Natural killer cell (primary cell): ENCODE measurements at regions not wholly inside any gene's neighbourhood (a gene's known extent, or its start where the extent isn't known, plus 50 kb on each side); places are given as distances from the start of the nearest gene placed in this dataset.

ENCODE experiments used
- ATAC-seq, 3 donors: fragments of 150-1000 bp in 2 of 3; fragments of 200-7000 bp in 1 of 3; cut with Tn5 transposase; 1 replicate in 1 of 3; 2 replicates in 2 of 3; pipeline ENCODE4 v1.10.0; 2021; ENCODE audit warnings: mild to moderate bottlenecking in 2 of 3, moderate library complexity in 2 of 3
- DNase-seq, 2 donors: peaks; one replicate each; pipeline versions ENCODE4 v3.0.0 to v3.0.0-alpha.2; 2013 to 2021; ENCODE audit warnings: mixed read lengths in 1 of 2
- H3K27ac ChIP-seq: one replicate; pipeline ENCODE4 v1.5.1; 2013; ENCODE audit warnings: mild to moderate bottlenecking, low read length
- H3K27me3 ChIP-seq: one replicate; pipeline ENCODE4 v1.6.1; 2013; ENCODE audit warnings: low read length; ENCODE audit not compliant: control insufficient read depth, insufficient read depth
- H3K36me3 ChIP-seq: one replicate; pipeline ENCODE4 v1.6.1; 2013; ENCODE audit warnings: low read length; ENCODE audit not compliant: control insufficient read depth, insufficient read depth
- H3K4me1 ChIP-seq: one replicate; pipeline ENCODE4 v1.6.1; 2013; ENCODE audit warnings: low read length; ENCODE audit not compliant: control insufficient read depth, insufficient read depth
- H3K4me3 ChIP-seq: one replicate; pipeline ENCODE4 v1.5.1; 2013; ENCODE audit warnings: low read length
- H3K9me3 ChIP-seq: one replicate; pipeline ENCODE4 v1.6.1; 2013; ENCODE audit warnings: low read length; ENCODE audit not compliant: control insufficient read depth, insufficient read depth
- H3K27ac Mint-ChIP-seq, 2 donors: one replicate each; pipeline ENCODE4 v1.8.0; 2022; ENCODE audit warnings: mild to moderate bottlenecking in 2 of 2, mixed read lengths in 2 of 2, moderate library complexity in 1 of 2
- H3K27me3 Mint-ChIP-seq, 2 donors: one replicate each; pipeline ENCODE4 v1.8.0; 2022; ENCODE audit warnings: low read depth in 2 of 2, mixed read lengths in 2 of 2
- H3K36me3 Mint-ChIP-seq: one replicate; pipeline ENCODE4 v1.8.0; 2022; ENCODE audit warnings: mixed read lengths
- H3K4me1 Mint-ChIP-seq, 2 donors: one replicate each; pipeline ENCODE4 v1.8.0; 2022; ENCODE audit warnings: mixed read lengths in 2 of 2
- H3K4me3 Mint-ChIP-seq: one replicate; pipeline ENCODE4 v1.8.0; 2022; ENCODE audit warnings: mild to moderate bottlenecking, moderate library complexity, mixed read lengths
- H3K9me3 Mint-ChIP-seq, 2 donors: one replicate each; pipeline ENCODE4 v1.8.0; 2022; ENCODE audit warnings: mixed read lengths in 2 of 2
- CTCF ChIP-seq: fragments of 200-600 bp; IDR thresholded peaks from one replicate; pipeline ENCODE4 v1.8.0; 2022; ENCODE audit warnings: antibody characterized with exemption
- WGBS: methylation state at CpG from one replicate; pipeline ENCODE4 v1.1.7; 2013; ENCODE audit warnings: missing lambda C conversion rate; ENCODE audit not compliant: insufficient coverage; 5-methylcytosine and 5-hydroxymethylcytosine counted together
- intact Hi-C: fragments of 100-400 bp; cut with micrococcal nuclease; formaldehyde crosslinking; loops from one replicate; pipeline ENCODE4 v1.14.2; 2022

- Mint-ChIP-seq H3K9me3 (no peaks in the 10 kb centered on the region), H3K27me3 (peaks cover 25 to 37% of the 10 kb centered on the region in 2 donors), H3K4me1 (peaks cover 18 to 20% of the 10 kb centered on the region in 2 donors), H3K36me3 (no peaks in the 10 kb centered on the region), H3K27ac (no peak overlapping the region), H3K4me3 (peak overlapping the region; percentile 70)
- Histone ChIP-seq H3K4me1 (peaks cover 13% of the 10 kb centered on the region), H3K27me3 (peaks cover 6% of the 10 kb centered on the region), H3K36me3 (no peaks in the 10 kb centered on the region), H3K9me3 (no peaks in the 10 kb centered on the region), H3K4me3 (no peak overlapping the region), H3K27ac (no peak overlapping the region)
- ATAC-seq (peak in 1 of 3 donors; percentile 28), DNase-seq (no peak)
- intact Hi-C loops, result no loop called here
- 10% methylated on average over 7 of the region's 8 CpGs for WGBS
- TF ChIP-seq CTCF, result no peak
Measured at GRCh38 chr18:76656925-76657827, 162.1 kb upstream of the ZNF516 start.

- Histone ChIP-seq H3K9me3 (no peaks in the 10 kb centered on the region), H3K27ac (no peak overlapping the region), H3K27me3 (peaks cover 8% of the 10 kb centered on the region), H3K36me3 (no peaks in the 10 kb centered on the region), H3K4me3 (no peak overlapping the region), H3K4me1 (peaks cover 13% of the 10 kb centered on the region)
- Mint-ChIP-seq H3K4me1 (peaks cover 18 to 20% of the 10 kb centered on the region in 2 donors), H3K9me3 (no peaks in the 10 kb centered on the region), H3K36me3 (no peaks in the 10 kb centered on the region), H3K4me3 (no peak overlapping the region), H3K27me3 (peaks cover 32 to 54% of the 10 kb centered on the region in 2 donors), H3K27ac (no peak overlapping the region)
- TF ChIP-seq CTCF, result no peak
- intact Hi-C loops, result no loop called here
- ATAC-seq, result no peak
- DNase-seq, result no peak
- 85% methylated on average over 4 of the region's 4 CpGs for WGBS
Measured at GRCh38 chr18:76654577-76654976, 159.5 kb upstream of the ZNF516 start.

- Mint-ChIP-seq H3K36me3 (no peaks in the 10 kb centered on the region), H3K4me1 (no peaks in the 10 kb centered on the region), H3K27ac (no peak overlapping the region), H3K4me3 (no peak overlapping the region), H3K9me3 (no peaks in the 10 kb centered on the region), H3K27me3 (peaks cover 13 to 40% of the 10 kb centered on the region in 2 donors)
- WGBS, result 90% methylated on average over 11 of the region's 11 CpGs
- Histone ChIP-seq H3K4me3 (no peak overlapping the region), H3K36me3 (no peaks in the 10 kb centered on the region), H3K27ac (no peak overlapping the region), H3K4me1 (no peaks in the 10 kb centered on the region), H3K27me3 (peaks cover 2% of the 10 kb centered on the region), H3K9me3 (no peaks in the 10 kb centered on the region)
- DNase-seq (no peak), ATAC-seq (no peak)
- intact Hi-C loops, result no loop called here
- TF ChIP-seq CTCF, result no peak
Measured at GRCh38 chr18:76647322-76647721, 152.3 kb upstream of the ZNF516 start.
